ENCODE measurements at regions not wholly inside any gene's neighbourhood (a gene's known extent, or its start where the extent isn't known, plus 50 kb on each side); places are given as distances from the start of the nearest gene placed in this dataset.

DNA sequence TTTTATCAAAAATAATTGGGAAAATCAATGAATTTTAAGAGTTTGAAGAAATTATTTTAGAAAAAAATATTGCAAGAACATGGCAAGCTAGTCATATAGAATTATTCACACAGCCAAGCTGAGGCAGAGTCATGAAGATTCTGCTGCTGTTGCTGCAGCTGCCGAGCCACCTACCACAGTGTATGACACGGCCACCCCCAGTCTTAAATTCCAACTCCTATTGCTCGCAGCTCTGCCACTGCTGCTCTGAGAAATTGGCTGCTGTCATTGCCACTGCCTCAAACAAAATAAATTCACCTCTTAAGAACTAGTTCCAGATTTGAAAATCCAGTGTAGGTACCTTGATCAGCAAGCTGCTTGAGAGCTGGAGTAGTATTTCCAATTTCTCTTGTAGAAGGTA lies 1318.8 kb upstream of the ACO1 start (continued):
- TF ChIP-seq SUZ12 (IDR thresholded peaks at IDR 0.05; ENCODE audit: low read length) (no peak), NANOG (IDR thresholded peaks at IDR 0.05; ENCODE audit: insufficient read depth, low read depth, low read length, poor library complexity, severe bottlenecking) (no peak), RAD21 (IDR thresholded peaks at IDR 0.05 in 1 of 2, conservative IDR thresholded peaks at IDR 0.05 in 1 of 2; ENCODE audit: low read depth in 2 of 2, low read length in 2 of 2) (no peak), TCF12 (IDR thresholded peaks at IDR 0.05; ENCODE audit: low read depth, low read length) (no peak), CHD2 (IDR thresholded peaks at IDR 0.05; ENCODE audit: low read length) (no peak), EGR1 (IDR thresholded peaks at IDR 0.05; ENCODE audit: borderline replicate concordance, low read depth, low read length) (no peak), POU5F1 (IDR thresholded peaks at IDR 0.05; ENCODE audit: low read depth, low read length) (no peak), MAFK (IDR thresholded peaks at IDR 0.05; ENCODE audit: low read depth, low read length) (no peak), CTBP2 (IDR thresholded peaks at IDR 0.05; ENCODE audit: borderline replicate concordance, insufficient read depth, insufficient read length, low read length) (no peak), CREB1 (IDR thresholded peaks at IDR 0.05) (no peak), KDM4A (IDR thresholded peaks at IDR 0.05; ENCODE audit: low read depth, low read length, severe bottlenecking) (no peak), MAX (IDR thresholded peaks at IDR 0.05) (no peak), JUN (IDR thresholded peaks at IDR 0.05; ENCODE audit: low read depth, low read length) (no peak), E2F6 (IDR thresholded peaks at IDR 0.05) (no peak), TBP (IDR thresholded peaks at IDR 0.05; ENCODE audit: low read depth, low read length) (no peak), CEBPB (IDR thresholded peaks at IDR 0.05; ENCODE audit: low read depth, low read length) (no peak), RBBP5 (IDR thresholded peaks at IDR 0.05; ENCODE audit: borderline replicate concordance, low read depth, low read length) (no peak)
- TF ChIP-seq, protein P1, sequence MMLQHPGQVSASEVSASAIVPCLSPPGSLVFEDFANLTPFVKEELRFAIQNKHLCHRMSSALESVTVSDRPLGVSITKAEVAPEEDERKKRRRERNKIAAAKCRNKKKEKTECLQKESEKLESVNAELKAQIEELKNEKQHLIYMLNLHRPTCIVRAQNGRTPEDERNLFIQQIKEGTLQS (IDR thresholded peaks at IDR 0.05; ENCODE audit: insufficient read depth, low read depth, low read length): no peak
